GM23338 (cell line): ENCODE measurements at regions not wholly inside any gene's neighbourhood (a gene's known extent, or its start where the extent isn't known, plus 50 kb on each side); places are given as distances from the start of the nearest gene placed in this dataset.

ENCODE experiments used
- ATAC-seq: fragments of 200-7000 bp; cut with Tn5 transposase; 3 replicates; pipeline ENCODE4 v1.9.1; 2020
- DNase-seq: peaks from one replicate; pipeline ENCODE4 v3.0.0-alpha.2; 2015; ENCODE audit warnings: low spot score
- H2AFZ ChIP-seq: fragments of 200-600 bp; sonication (generic); 2 replicates; pipeline ENCODE4 v1.8.0; 2016; ENCODE audit warnings: antibody characterized with exemption, mild to moderate bottlenecking, moderate library complexity
- H3F3A ChIP-seq: fragments of 200-600 bp; sonication (generic); replicated peaks from 2 replicates; pipeline ENCODE4 v1.8.0; 2017; ENCODE audit warnings: antibody characterized with exemption, mixed run types, low read depth
- H3K27ac ChIP-seq: fragments of 200-600 bp; sonication (generic); 2 replicates; pipeline ENCODE4 v1.6.1; 2016; ENCODE audit warnings: low read depth
- H3K27me3 ChIP-seq: fragments of 200-600 bp; sonication (generic); 2 replicates; pipeline ENCODE4 v1.8.0; 2016; ENCODE audit warnings: mild to moderate bottlenecking, mixed run types, moderate library complexity; ENCODE audit not compliant: insufficient read depth
- H3K36me3 ChIP-seq: fragments of 200-600 bp; sonication (generic); 2 replicates; pipeline ENCODE4 v1.8.0; 2016; ENCODE audit warnings: mild to moderate bottlenecking; ENCODE audit not compliant: insufficient read depth
- H3K4me1 ChIP-seq: fragments of 200-600 bp; sonication (generic); 2 replicates; pipeline ENCODE4 v1.8.0; 2016; ENCODE audit warnings: mild to moderate bottlenecking, moderate library complexity; ENCODE audit not compliant: insufficient read depth
- H3K4me2 ChIP-seq: fragments of 200-600 bp; sonication (generic); 2 replicates; pipeline ENCODE4 v1.7.1; 2017; ENCODE audit warnings: mixed run types
- H3K4me3 ChIP-seq: fragments of 200-600 bp; sonication (generic); 2 replicates; pipeline ENCODE4 v1.6.1; 2016; ENCODE audit warnings: mixed run types
- H3K79me2 ChIP-seq: fragments of 200-600 bp; sonication (generic); replicated peaks from 2 replicates; pipeline ENCODE4 v1.8.0; 2017; ENCODE audit warnings: mild to moderate bottlenecking; ENCODE audit not compliant: insufficient read depth
- H3K9me2 ChIP-seq: fragments of 200-600 bp; sonication (generic); 2 replicates; pipeline ENCODE4 v1.8.0; 2017; ENCODE audit not compliant: insufficient read depth
- H4K20me1 ChIP-seq: fragments of 200-600 bp; sonication (generic); replicated peaks from 2 replicates; pipeline ENCODE4 v1.8.0; 2017; ENCODE audit warnings: mild to moderate bottlenecking; ENCODE audit not compliant: insufficient read depth
- H3K27ac Mint-ChIP-seq: 2 replicates; pipeline ENCODE4 v1.8.0; 2020; ENCODE audit warnings: inconsistent platforms, mild to moderate bottlenecking, moderate library complexity, mixed read lengths
- H3K27me3 Mint-ChIP-seq: 3 replicates; pipeline ENCODE4 v1.8.0; 2022; ENCODE audit warnings: low read depth, mild to moderate bottlenecking, moderate library complexity, mixed read lengths, inconsistent platforms; ENCODE audit not compliant: insufficient read depth, poor library complexity
- H3K36me3 Mint-ChIP-seq: 3 replicates; pipeline ENCODE4 v1.8.0; 2021; ENCODE audit warnings: low read depth, mild to moderate bottlenecking, inconsistent platforms, moderate library complexity, mixed read lengths
- H3K4me1 Mint-ChIP-seq: 3 replicates; pipeline ENCODE4 v1.8.0; 2020; ENCODE audit warnings: mild to moderate bottlenecking, inconsistent platforms, mixed read lengths
- H3K4me3 Mint-ChIP-seq: 3 replicates; pipeline ENCODE4 v1.8.0; 2021; ENCODE audit warnings: moderate library complexity, mild to moderate bottlenecking, inconsistent platforms, mixed read lengths
- H3K9me3 Mint-ChIP-seq: 3 replicates; pipeline ENCODE4 v1.8.0; 2020; ENCODE audit warnings: moderate library complexity, mild to moderate bottlenecking, inconsistent platforms, mixed read lengths
- CTCF ChIP-seq, 2 experiments: fragments of 200-600 bp in 1 of 2; sonication (generic) in 1 of 2; conservative IDR thresholded peaks; 2 replicates each; pipeline versions ENCODE4 v1.5.1 to v1.6.1; 2016 to 2017; ENCODE audit warnings: antibody characterized with exemption in 2 of 2, low read depth in 2 of 2, mild to moderate bottlenecking in 2 of 2, moderate library complexity in 1 of 2
- EZH2 ChIP-seq: fragments of 200-600 bp; sonication (generic); IDR thresholded peaks from one replicate; pipeline ENCODE4 v1.8.0; 2017; ENCODE audit warnings: antibody characterized with exemption, mild to moderate bottlenecking, low read depth; ENCODE audit not compliant: unreplicated experiment
- JUNB ChIP-seq: IDR thresholded peaks from one replicate; pipeline ENCODE4 v1.6.1; 2016; ENCODE audit warnings: antibody characterized with exemption; ENCODE audit not compliant: unreplicated experiment
- NANOG ChIP-seq: IDR thresholded peaks from 2 replicates; pipeline ENCODE4 v1.6.1; 2016; ENCODE audit warnings: antibody characterized with exemption, borderline replicate concordance
- POLR2AphosphoS5 ChIP-seq: IDR thresholded peaks from 2 replicates; pipeline ENCODE4 v1.6.1; 2016; ENCODE audit warnings: antibody characterized with exemption, low read depth
- ZNF331 ChIP-seq: fragments of 250-450 bp; sonication (Bioruptor Pico); IDR thresholded peaks from 2 replicates; pipeline ENCODE4 v1.5.0; 2020; ENCODE audit warnings: low read depth, mild to moderate bottlenecking, moderate library complexity
- ZNF462 ChIP-seq: fragments of 250-450 bp; sonication (Bioruptor Pico); IDR thresholded peaks from 2 replicates; pipeline ENCODE4 v1.5.0; 2020; ENCODE audit warnings: mild to moderate bottlenecking, moderate library complexity
- TF ChIP-seq, protein P1 (sequence below): IDR thresholded peaks from one replicate; pipeline ENCODE4 v1.6.1; 2018; ENCODE audit warnings: antibody characterized with exemption; ENCODE audit not compliant: unreplicated experiment
- TF ChIP-seq, protein P2 (sequence below): IDR thresholded peaks from 2 replicates; pipeline ENCODE4 v1.6.1; 2016; ENCODE audit warnings: antibody characterized with exemption

DNA sequence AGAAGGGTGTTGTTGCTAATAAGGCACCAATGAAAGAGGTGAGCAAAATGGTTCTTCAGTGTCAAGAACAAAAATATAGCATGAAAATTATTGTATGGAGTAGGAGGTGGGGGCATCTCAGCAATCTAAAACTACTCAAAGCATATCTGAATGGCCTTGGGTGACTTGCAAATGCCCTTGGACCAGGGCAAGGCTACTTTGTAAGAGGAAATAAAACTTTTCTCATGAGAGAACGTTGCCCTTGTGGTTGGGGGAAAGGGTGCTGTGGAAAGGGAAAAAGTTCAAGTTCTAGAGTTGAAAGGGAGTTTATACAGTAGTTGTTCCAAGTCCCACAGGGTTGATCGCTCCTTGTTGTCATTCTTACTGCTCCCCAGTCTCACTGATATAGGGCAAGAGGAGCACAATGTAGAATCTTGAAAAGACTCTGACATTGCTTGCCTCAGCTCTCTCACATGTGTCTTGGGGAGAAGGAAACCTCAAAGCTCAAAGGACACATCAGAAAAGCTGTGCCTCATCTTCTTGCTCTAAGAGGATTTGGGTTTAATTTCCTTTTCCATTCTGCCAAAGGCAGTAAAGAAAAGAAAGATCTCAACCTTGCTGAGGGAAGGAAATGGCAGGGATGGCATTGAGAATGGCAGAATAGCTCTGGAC is 270.5 kb downstream of the DUSP6 start (continued):
- TF ChIP-seq, protein P1, sequence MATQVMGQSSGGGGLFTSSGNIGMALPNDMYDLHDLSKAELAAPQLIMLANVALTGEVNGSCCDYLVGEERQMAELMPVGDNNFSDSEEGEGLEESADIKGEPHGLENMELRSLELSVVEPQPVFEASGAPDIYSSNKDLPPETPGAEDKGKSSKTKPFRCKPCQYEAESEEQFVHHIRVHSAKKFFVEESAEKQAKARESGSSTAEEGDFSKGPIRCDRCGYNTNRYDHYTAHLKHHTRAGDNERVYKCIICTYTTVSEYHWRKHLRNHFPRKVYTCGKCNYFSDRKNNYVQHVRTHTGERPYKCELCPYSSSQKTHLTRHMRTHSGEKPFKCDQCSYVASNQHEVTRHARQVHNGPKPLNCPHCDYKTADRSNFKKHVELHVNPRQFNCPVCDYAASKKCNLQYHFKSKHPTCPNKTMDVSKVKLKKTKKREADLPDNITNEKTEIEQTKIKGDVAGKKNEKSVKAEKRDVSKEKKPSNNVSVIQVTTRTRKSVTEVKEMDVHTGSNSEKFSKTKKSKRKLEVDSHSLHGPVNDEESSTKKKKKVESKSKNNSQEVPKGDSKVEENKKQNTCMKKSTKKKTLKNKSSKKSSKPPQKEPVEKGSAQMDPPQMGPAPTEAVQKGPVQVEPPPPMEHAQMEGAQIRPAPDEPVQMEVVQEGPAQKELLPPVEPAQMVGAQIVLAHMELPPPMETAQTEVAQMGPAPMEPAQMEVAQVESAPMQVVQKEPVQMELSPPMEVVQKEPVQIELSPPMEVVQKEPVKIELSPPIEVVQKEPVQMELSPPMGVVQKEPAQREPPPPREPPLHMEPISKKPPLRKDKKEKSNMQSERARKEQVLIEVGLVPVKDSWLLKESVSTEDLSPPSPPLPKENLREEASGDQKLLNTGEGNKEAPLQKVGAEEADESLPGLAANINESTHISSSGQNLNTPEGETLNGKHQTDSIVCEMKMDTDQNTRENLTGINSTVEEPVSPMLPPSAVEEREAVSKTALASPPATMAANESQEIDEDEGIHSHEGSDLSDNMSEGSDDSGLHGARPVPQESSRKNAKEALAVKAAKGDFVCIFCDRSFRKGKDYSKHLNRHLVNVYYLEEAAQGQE: no peak
- TF ChIP-seq EZH2 (no peak), ZNF331 (CRISPR knock-in tag) (no peak), NANOG (no peak), CTCF (conservative IDR thresholded peaks at IDR 0.05; ENCODE audit: low read depth in 2 of 2) (no peak), POLR2AphosphoS5 (no peak), JUNB (no peak)
- TF ChIP-seq, protein P2, sequence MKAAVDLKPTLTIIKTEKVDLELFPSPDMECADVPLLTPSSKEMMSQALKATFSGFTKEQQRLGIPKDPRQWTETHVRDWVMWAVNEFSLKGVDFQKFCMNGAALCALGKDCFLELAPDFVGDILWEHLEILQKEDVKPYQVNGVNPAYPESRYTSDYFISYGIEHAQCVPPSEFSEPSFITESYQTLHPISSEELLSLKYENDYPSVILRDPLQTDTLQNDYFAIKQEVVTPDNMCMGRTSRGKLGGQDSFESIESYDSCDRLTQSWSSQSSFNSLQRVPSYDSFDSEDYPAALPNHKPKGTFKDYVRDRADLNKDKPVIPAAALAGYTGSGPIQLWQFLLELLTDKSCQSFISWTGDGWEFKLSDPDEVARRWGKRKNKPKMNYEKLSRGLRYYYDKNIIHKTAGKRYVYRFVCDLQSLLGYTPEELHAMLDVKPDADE: no peak

GRCh38 chr12:89080793-89081465 is 271.4 kb downstream of the DUSP6 start:
- ATAC-seq (0 out of 3 replicates have a peak, but pooled peaks have one; percentile 28), DNase-seq (no peak)
- no peaks in the 10 kb centered on the region; the same call in 1 of the 2 replicates for H3K9me2 ChIP-seq
- H3K4me3 Mint-ChIP-seq: peak overlapping the region; percentile 10; the same call in 1 of the 3 replicates
- no peaks in the 10 kb centered on the region for H3K27me3 ChIP-seq
- peaks cover 54% of the 10 kb centered on the region for H3K4me1 Mint-ChIP-seq
- peak overlapping the region; percentile 59 for H3K4me2 ChIP-seq
- H3K27ac ChIP-seq: no peak overlapping the region
- no peak overlapping the region for H3K4me3 ChIP-seq
- peaks cover 53% of the 10 kb centered on the region for H3K4me1 ChIP-seq
- H3K79me2 ChIP-seq: no peaks in the 10 kb centered on the region
- H3K9me3 Mint-ChIP-seq: no peaks in the 10 kb centered on the region
- no peaks in the 10 kb centered on the region for H3K36me3 Mint-ChIP-seq
- peaks cover 2% of the 10 kb centered on the region for H3K27me3 Mint-ChIP-seq
- peak overlapping the region; percentile 45 for H3K27ac Mint-ChIP-seq
- H3F3A ChIP-seq: no peaks in the 10 kb centered on the region
- no peak overlapping the region for H2AFZ ChIP-seq
- H3K36me3 ChIP-seq: no peaks in the 10 kb centered on the region
- H4K20me1 ChIP-seq: no peaks in the 10 kb centered on the region
- TF ChIP-seq POLR2AphosphoS5 (no peak), ZNF462 (no peak)
